ENCODE measurements at regions not wholly inside any gene's neighbourhood (a gene's known extent, or its start where the extent isn't known, plus 50 kb on each side); places are given as distances from the start of the nearest gene placed in this dataset.
"Not testable (repeated sequence)": the region's sequence is repeated elsewhere in the genome, so short reads cannot be mapped to it uniquely, and the experiment has no call there.

- not testable (repeated sequence) for TF ChIP-seq POLR2A (IDR thresholded peaks at IDR 0.05; ENCODE audit: low read length); GATA1 (IDR thresholded peaks at IDR 0.05; ENCODE audit: low read depth, low read length)
Measured at GRCh38 chr5:91566012-91566411, 182.9 kb upstream of the ARRDC3 start.
